ENCODE measurements at regions not wholly inside any gene's neighbourhood (a gene's known extent, or its start where the extent isn't known, plus 50 kb on each side); places are given as distances from the start of the nearest gene placed in this dataset.

DNA sequence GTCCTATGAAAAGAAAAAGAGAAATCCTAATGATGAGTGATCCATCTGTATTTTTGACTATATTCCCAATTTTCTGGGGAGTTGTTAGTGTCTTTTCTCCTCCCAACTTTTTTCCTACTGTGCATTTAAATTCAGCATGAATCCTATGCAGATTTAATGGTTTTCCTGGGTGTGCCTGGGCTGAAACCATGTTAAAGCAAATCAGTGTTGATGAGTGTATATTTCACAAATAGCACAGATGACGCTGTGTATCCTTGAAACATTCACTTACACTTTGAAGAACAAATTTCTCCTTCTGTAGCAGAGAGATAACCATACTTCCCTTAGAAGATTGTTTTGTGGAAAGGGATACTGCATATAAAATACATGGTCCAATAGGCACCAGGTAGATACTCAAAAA lies 114.3 kb downstream of the TRIB2 start:
- TF ChIP-seq, protein P1, sequence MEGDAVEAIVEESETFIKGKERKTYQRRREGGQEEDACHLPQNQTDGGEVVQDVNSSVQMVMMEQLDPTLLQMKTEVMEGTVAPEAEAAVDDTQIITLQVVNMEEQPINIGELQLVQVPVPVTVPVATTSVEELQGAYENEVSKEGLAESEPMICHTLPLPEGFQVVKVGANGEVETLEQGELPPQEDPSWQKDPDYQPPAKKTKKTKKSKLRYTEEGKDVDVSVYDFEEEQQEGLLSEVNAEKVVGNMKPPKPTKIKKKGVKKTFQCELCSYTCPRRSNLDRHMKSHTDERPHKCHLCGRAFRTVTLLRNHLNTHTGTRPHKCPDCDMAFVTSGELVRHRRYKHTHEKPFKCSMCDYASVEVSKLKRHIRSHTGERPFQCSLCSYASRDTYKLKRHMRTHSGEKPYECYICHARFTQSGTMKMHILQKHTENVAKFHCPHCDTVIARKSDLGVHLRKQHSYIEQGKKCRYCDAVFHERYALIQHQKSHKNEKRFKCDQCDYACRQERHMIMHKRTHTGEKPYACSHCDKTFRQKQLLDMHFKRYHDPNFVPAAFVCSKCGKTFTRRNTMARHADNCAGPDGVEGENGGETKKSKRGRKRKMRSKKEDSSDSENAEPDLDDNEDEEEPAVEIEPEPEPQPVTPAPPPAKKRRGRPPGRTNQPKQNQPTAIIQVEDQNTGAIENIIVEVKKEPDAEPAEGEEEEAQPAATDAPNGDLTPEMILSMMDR (IDR thresholded peaks at IDR 0.05): no peak
- no peak for TF ChIP-seq POLR2A (IDR thresholded peaks at IDR 0.05)
- TF ChIP-seq EP300 (IDR thresholded peaks at IDR 0.05): no peak

All from tibial nerve (tissue), 4 donors.